Ovary (tissue), 7 donors: ENCODE measurements at regions not wholly inside any gene's neighbourhood (a gene's known extent, or its start where the extent isn't known, plus 50 kb on each side); places are given as distances from the start of the nearest gene placed in this dataset.

Experiments
- DNase-seq, 5 donors: peaks; one replicate each; pipeline ENCODE4 v3.0.0-alpha.2; 2019 to 2020
- H3K27ac ChIP-seq, 2 donors: fragments of 200-600 bp; one replicate each; pipeline versions ENCODE4 v1.5.1 to v1.8.0; 2019 to 2022
- H3K27me3 ChIP-seq: fragments of 200-600 bp; one replicate; pipeline ENCODE4 v1.8.0; 2022
- H3K36me3 ChIP-seq: fragments of 200-600 bp; sonication (generic); one replicate; pipeline ENCODE4 v1.5.1; 2019
- H3K4me1 ChIP-seq: one replicate; pipeline ENCODE4 v1.8.1; 2013; ENCODE audit warnings: mild to moderate bottlenecking, moderate library complexity; ENCODE audit not compliant: insufficient read depth
- H3K4me3 ChIP-seq: fragments of 200-600 bp; sonication (generic); one replicate; pipeline ENCODE4 v1.5.1; 2017
- H3K9me3 ChIP-seq, 2 donors: fragments of 200-600 bp in 1 of 2; sonication (generic) in 1 of 2; one replicate each; pipeline versions ENCODE4 v1.5.1 to v1.8.1; 2013 to 2019; ENCODE audit warnings: mild to moderate bottlenecking in 1 of 2, moderate library complexity in 1 of 2
- CTCF ChIP-seq, 3 donors: fragments of 450-650 bp in 2 of 3; fragments of 200-600 bp in 1 of 3; IDR thresholded peaks; one replicate each; pipeline versions ENCODE4 v1.5.1 to v1.8.0; 2016 to 2022; ENCODE audit warnings: antibody characterized with exemption in 3 of 3, mild to moderate bottlenecking in 1 of 3
- EP300 ChIP-seq: sonication (generic); formaldehyde crosslinking; IDR thresholded peaks from one replicate; pipeline ENCODE4 v1.6.1; 2017; ENCODE audit warnings: antibody characterized with exemption
- POLR2A ChIP-seq: fragments of 450-650 bp; IDR thresholded peaks from one replicate; pipeline ENCODE4 v1.6.1; 2017; ENCODE audit warnings: antibody characterized with exemption, mild to moderate bottlenecking, moderate library complexity
- WGBS, 3 donors: extraction: QIAGEN DNeasy Blood & Tissue Kit in 1 of 3; methylation state at CpG; one replicate each; pipeline versions ENCODE4 v1.1.5 to v1.1.7; 2013 to 2017; 5-methylcytosine and 5-hydroxymethylcytosine counted together
- intact Hi-C, 4 donors: fragments of 100-400 bp; cut with DNase I; formaldehyde crosslinking; loops; one replicate each; pipeline versions ENCODE4 v1.11.0 to v1.15.1; 2022 to 2023
- donor health status: DM: no; HTN: no; CAD: no; lungs with moderate emphysema.
- donor health status: DM: no; HTN: no; CAD: no.
- donor health status: Bipolar disorder and iron deficiency.
- donor health status: DM: no; HTN: no; CAD: no.
- donor health status: DM: yes; HTN: yes; CAD: no.

- WGBS, 3 donors: 22 to 44% (median 32%) methylated on average over 26 of the region's 26 CpGs
- DNase-seq: peak; percentile 60 to 78 (median 71)
- no peak overlapping the region for H3K27ac ChIP-seq
Measured at GRCh38 chr2:242020196-242021004, 150.9 kb downstream of the RTP5 start.

GRCh38 chr2:242022550-242023290 is 153.2 kb downstream of the RTP5 start:
- H3K36me3 ChIP-seq: no peaks in the 10 kb centered on the region
- TF ChIP-seq EP300 (no peak), CTCF (IDR thresholded peaks at IDR 0.05) (no peak), POLR2A (no peak)
- no peaks in the 10 kb centered on the region for H3K9me3 ChIP-seq
- intact Hi-C loops: no loop called here
- H3K4me1 ChIP-seq: peaks cover 3% of the 10 kb centered on the region
- H3K27me3 ChIP-seq: no peaks in the 10 kb centered on the region
- H3K4me3 ChIP-seq: no peak overlapping the region
- DNase-seq: peak in 1 of 5 donors; percentile 19
- WGBS, 3 donors: 56 to 62% (median 57%) methylated on average over 12 of the region's 12 CpGs
- no peak overlapping the region for H3K27ac ChIP-seq

More at GRCh38 chr2:242020196-242021004, 150.9 kb downstream of the RTP5 start:
- no peaks in the 10 kb centered on the region for H3K27me3 ChIP-seq
- intact Hi-C loops: no loop called here
- H3K4me1 ChIP-seq: peaks cover 3% of the 10 kb centered on the region
- H3K9me3 ChIP-seq: no peaks in the 10 kb centered on the region
- TF ChIP-seq POLR2A: no peak
- no peak for TF ChIP-seq CTCF (IDR thresholded peaks at IDR 0.05)
- TF ChIP-seq EP300: no peak
- H3K36me3 ChIP-seq: no peaks in the 10 kb centered on the region
- no peak overlapping the region for H3K4me3 ChIP-seq

- no peaks in the 10 kb centered on the region for H3K36me3 ChIP-seq
- no peaks in the 10 kb centered on the region for H3K9me3 ChIP-seq
- no peak overlapping the region for H3K27ac ChIP-seq
- no peak overlapping the region for H3K4me3 ChIP-seq
- H3K27me3 ChIP-seq: no peaks in the 10 kb centered on the region
- no peak for TF ChIP-seq CTCF (IDR thresholded peaks at IDR 0.05)
- no peak for TF ChIP-seq EP300
- no peak for TF ChIP-seq POLR2A
- peak in 1 of 5 donors; percentile 21 for DNase-seq
- WGBS, 3 donors: 75 to 85% (median 84%) methylated on average over 18 of the region's 18 CpGs
- intact Hi-C loops: no loop called here
- peaks cover 3% of the 10 kb centered on the region for H3K4me1 ChIP-seq
Measured at GRCh38 chr2:242024751-242025355, 155.3 kb downstream of the RTP5 start.

- no peak overlapping the region for H3K27ac ChIP-seq
- no peak for TF ChIP-seq CTCF (IDR thresholded peaks at IDR 0.05)
- no peak for TF ChIP-seq EP300
- no peak for TF ChIP-seq POLR2A
- H3K4me3 ChIP-seq: no peak overlapping the region
- DNase-seq: peak in 1 of 5 donors; percentile 6
- no peaks in the 10 kb centered on the region for H3K36me3 ChIP-seq
- no peaks in the 10 kb centered on the region for H3K4me1 ChIP-seq
- H3K27me3 ChIP-seq: no peaks in the 10 kb centered on the region
- intact Hi-C loops: no loop called here
- WGBS, 3 donors: 91% methylated on average over 24 of the region's 24 CpGs
- no peaks in the 10 kb centered on the region for H3K9me3 ChIP-seq
Measured at GRCh38 chr2:242027676-242028450, 158.3 kb downstream of the RTP5 start.
